Occipital lobe (tissue), 1 donor: ENCODE measurements at regions not wholly inside any gene's neighbourhood (a gene's known extent, or its start where the extent isn't known, plus 50 kb on each side); places are given as distances from the start of the nearest gene placed in this dataset.

ENCODE experiments used
- DNase-seq: peaks from one replicate; lab custom pipeline; 2025; lab: John Stamatoyannopoulos, UW

- no peak for DNase-seq
Observed at GRCh38 chr7:28231176-28231575, 50.6 kb upstream of the JAZF1 start.

- DNase-seq: no peak
Observed at GRCh38 chr7:28236560-28236959, 56.0 kb upstream of the JAZF1 start.

DNA sequence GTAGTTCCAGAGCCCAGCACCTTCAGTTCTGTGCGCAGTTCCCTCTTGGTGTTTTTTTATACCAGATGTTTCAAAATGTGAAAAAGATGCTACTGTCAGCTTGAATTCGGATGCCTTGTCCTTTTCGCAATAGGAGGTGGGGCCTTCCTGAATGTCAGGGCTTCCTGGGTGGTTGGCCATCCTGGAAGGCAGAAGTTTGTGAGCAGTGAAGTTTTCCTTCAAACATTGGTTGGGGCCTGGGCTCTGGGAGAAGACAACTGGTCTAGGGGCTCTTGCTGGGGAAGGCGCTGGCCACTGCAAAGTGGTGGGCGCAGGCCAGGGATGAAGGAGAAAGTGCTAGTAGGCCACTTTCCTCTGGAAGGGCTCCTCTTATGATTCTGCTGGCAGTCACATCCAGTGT lies 56.8 kb upstream of the JAZF1 start:
- no peak for DNase-seq

DNA sequence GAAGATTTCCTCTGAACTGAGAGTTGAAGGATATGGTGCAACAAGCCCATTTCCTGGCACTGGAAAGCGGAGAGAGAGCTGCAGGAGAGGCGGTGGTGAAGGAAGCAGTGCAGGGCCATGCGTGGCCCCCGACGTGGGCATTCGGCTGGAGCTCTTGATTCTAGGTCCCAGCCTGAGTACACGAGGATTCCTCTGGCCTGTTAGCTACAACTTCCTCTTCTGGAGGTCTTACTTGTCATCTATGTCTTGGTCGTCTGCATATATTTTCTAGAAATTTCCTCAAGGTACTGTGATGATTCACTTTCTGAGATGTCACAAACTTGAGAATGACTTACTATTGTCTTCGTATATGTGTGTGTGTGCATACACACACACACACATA lies 59.2 kb upstream of the JAZF1 start:
- DNase-seq: no peak

- no peak for DNase-seq
Observed at GRCh38 chr7:28240481-28240880, 59.9 kb upstream of the JAZF1 start.

DNA sequence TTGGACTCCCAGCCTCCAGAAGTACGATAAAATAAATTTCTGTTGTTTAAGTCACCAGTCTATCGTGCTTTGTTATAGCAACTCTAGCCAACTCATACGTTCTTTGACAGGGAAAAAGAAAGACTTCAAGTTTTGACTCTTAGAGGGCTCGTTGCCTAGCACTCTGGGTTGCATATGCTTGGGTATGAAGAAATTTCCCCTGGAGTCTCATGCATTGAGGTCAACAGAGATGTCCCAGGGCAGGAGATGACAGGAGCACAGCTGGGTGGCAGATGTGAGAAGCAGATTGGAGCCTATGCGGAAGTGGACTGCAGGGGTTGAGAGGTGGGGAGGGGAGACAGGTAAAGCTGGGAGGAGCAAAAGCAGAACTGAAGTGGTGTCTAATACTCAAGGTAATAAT lies 63.3 kb upstream of the JAZF1 start:
- no peak for DNase-seq

GRCh38 chr7:28245123-28245878 lies 64.7 kb upstream of the JAZF1 start:
- DNase-seq: no peak

- no peak for DNase-seq
Observed at GRCh38 chr7:28246921-28247461, 66.4 kb upstream of the JAZF1 start.

- DNase-seq: no peak
Observed at GRCh38 chr7:28258240-28258639, 77.6 kb upstream of the JAZF1 start.

DNA sequence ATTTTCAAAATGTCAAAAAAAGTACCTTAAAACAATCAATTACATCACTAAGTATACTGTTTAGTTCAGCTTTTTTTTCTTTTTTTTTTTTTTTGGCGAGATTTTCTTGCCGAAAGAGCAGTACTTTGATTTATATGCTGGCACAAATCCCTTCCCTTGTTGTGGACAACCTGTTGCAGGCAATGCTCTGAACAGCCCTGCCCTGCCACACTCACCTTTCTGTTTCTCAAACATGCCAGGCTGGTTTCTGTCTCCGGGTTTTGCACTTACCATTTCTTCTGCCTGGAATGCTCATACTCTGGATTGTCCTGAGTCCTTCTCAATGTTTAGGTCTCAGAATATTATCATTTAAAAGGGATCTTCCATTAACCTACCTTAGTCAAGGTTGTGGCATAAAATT lies 80.4 kb upstream of the JAZF1 start:
- no peak for DNase-seq

DNA sequence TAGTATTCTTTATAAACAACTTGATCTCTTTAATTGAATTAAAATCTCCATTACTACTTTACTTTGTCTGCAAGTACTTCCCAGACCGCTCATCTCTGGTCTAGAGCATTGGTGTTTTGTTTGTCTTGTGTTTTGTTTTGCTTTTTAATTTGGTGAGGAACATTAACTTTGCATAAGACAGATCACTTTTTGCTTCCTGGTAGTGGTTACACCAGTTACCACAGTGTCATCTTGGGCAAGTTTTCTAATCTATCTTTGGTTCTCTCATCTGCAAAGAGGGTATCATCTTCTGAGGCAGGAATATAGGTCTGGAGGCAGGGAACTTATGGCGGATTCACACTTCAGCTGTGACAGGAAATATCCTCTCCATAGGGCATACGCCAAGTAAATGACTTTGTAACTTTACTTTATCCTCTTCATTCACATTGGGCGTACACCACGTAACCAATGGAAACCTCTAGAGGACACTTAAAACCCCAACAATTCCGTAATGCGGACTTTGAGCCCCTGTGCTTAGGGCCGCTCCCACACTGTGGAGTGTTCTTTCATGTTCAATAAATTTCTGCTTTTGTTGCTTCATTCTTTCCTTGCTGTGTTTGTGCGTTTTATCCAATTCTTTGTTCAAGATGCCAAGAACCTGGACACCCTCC lies 83.2 kb upstream of the JAZF1 start:
- DNase-seq: no peak

DNA sequence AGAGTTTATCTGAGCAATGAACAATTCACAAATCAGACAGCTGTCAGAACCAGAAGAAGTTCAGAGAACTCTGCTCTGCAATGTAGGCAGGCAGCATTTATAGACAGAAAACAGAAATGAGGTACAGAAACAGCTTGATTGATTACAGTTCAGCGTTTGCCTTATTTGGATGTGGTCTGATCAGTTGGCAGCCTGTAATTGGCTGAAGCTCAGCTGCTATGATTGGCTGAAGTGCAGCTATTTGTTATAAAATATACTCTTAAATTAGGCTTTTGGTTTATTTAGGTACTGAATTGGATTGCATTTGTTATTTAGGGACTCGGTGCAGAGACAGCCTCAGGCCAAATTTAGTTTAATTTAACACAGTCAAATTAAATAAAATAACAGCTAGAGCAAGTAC lies 85.8 kb upstream of the JAZF1 start:
- DNase-seq: no peak

DNA sequence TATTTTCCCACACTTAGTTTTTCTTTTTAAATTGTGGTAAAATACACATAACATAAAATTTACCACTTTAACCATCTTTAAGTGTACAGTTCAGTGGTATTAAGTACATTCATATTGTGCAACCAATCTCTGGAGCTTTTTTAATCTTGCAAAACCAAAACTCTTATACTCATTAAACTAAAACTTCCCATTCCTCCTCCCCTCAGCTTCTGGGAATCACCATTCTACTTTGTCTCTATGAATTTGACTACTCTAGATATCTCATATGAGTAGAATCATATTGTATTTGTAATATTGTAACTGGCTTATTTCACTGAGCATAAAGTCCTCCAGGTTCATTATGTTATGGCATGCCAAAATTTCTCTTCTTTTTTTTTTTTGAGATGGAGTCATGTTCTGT lies 86.4 kb upstream of the JAZF1 start:
- DNase-seq: no peak

GRCh38 chr7:28269700-28270361 lies 89.2 kb upstream of the JAZF1 start:
- no peak for DNase-seq

DNA sequence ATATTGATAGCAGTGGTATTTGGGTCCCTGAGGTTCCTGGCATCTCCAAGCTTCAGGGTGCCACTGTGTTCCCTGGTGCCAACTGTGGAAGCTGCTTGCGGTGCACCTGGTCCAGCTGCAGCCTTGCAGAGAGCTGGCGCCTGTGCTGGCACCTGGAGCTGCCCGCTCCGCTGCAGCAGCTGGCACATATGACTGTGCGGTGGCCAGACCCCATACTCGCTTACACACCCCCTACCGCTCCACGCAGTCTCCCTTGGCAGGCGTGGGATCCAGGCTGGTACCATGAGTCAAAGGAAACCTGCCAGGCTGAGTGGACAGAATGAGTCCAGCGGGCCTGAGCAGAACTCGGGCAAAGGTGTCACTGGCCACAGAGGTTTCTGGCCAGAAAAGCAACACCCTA lies 89.9 kb upstream of the JAZF1 start:
- no peak for DNase-seq

DNA sequence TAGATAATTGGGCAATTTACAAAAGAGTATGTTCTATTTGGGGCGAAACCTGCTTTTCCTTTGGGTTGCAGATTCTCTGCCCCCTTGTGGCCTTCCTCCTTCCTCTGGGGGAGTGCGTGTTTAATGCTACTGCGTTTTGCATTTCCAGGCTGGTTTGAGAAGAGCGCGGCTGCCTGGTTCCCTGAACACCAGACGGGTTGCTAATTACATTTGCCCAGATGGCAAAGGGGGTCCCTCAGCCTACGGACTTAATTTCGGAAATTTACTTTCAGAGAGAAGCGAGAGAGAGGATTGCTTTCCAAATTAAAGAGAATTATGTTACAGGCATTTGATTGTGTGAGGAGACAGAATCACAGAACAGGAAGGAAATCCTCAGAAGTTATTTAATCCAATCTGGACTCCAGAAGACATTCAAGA lies 91.9 kb upstream of the JAZF1 start:
- DNase-seq: no peak

DNA sequence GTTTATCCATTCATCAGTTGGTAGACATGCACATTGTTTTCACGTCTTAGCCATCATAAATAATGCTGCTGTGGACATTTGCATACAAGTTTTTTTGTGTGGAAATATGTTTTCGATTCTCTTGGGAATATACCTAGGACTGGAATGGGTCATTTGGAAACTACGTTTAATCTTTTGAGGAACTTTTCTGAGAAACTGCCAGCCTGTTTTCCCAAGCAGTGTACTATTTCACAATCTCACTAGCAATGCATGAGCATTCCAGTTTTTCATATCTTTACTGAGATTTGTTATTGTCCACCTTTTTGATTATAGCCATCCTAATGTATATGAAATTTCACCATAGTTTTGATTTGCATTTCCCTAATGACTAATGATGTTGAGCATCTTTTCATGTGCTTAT lies 95.7 kb upstream of the JAZF1 start:
- no peak for DNase-seq

DNA sequence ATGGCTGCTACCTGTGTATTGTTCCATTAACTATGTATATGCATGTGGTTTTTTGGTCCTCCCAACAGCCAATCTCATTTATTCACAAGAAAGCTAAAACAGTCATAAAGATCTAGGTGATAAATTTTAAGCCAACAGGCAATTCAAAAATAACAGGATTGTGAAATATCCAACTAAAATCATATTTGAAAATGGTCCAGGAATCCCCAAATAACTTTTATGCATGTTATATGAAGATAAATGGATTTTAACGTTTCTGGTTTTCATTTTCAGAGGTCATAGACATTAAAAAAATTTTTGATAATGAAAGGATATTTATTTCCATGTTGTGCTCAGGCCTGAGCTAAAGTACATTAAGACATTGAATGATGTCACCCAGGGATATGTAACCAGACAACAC lies 96.8 kb upstream of the JAZF1 start:
- DNase-seq: no peak

- no peak for DNase-seq
Observed at GRCh38 chr7:28277958-28278357, 97.4 kb upstream of the JAZF1 start.

GRCh38 chr7:28280516-28280915 lies 99.9 kb upstream of the JAZF1 start:
- no peak for DNase-seq

GRCh38 chr7:28290496-28290895 lies 109.9 kb upstream of the JAZF1 start:
- DNase-seq: no peak

- DNase-seq: no peak
Observed at GRCh38 chr7:28291559-28291958, 111.0 kb upstream of the JAZF1 start.
